Heart left ventricle (tissue), 16 donors: ENCODE measurements at regions not wholly inside any gene's neighbourhood (a gene's known extent, or its start where the extent isn't known, plus 50 kb on each side); places are given as distances from the start of the nearest gene placed in this dataset.
"Not testable (repeated sequence)": the region's sequence is repeated elsewhere in the genome, so short reads cannot be mapped to it uniquely, and the experiment has no call there.

Experiments
- ATAC-seq, 4 donors: fragments of 200-7000 bp; cut with Tn5 transposase; one replicate each; pipeline ENCODE4 v1.9.1; 2020 to 2022; ENCODE audit warnings: moderate library complexity in 4 of 4, mild to moderate bottlenecking in 3 of 4, moderate number of reproducible peaks in 1 of 4
- DNase-seq, 5 donors: peaks; one replicate each; pipeline ENCODE4 v3.0.0-alpha.2; 2020
- H3K27ac ChIP-seq, 12 donors: fragments of 200-600 bp; sonication (generic) in 4 of 12; one replicate each; pipeline versions ENCODE4 v1.5.0 to v1.8.0; 2016 to 2022; ENCODE audit warnings: mild to moderate bottlenecking in 2 of 12
- H3K27me3 ChIP-seq, 9 donors: fragments of 200-600 bp; sonication (generic) in 2 of 9; one replicate each; pipeline versions ENCODE4 v1.5.1 to v1.8.0; 2016 to 2022; ENCODE audit warnings: mild to moderate bottlenecking in 3 of 9
- H3K36me3 ChIP-seq, 9 donors: fragments of 200-600 bp; sonication (generic) in 2 of 9; one replicate each; pipeline versions ENCODE4 v1.5.0 to v1.8.0; 2018 to 2022; ENCODE audit warnings: mild to moderate bottlenecking in 2 of 9
- H3K4me1 ChIP-seq, 12 donors: fragments of 200-600 bp; sonication (generic) in 4 of 12; one replicate each; pipeline versions ENCODE4 v1.5.0 to v1.8.0; 2016 to 2022; ENCODE audit warnings: mild to moderate bottlenecking in 3 of 12
- H3K4me3 ChIP-seq, 12 donors: fragments of 200-600 bp; sonication (generic) in 4 of 12; one replicate each; pipeline versions ENCODE4 v1.5.0 to v1.8.0; 2017 to 2022; ENCODE audit warnings: mild to moderate bottlenecking in 9 of 12, moderate library complexity in 4 of 12
- H3K9me3 ChIP-seq, 12 donors: fragments of 200-600 bp; sonication (generic) in 4 of 12; one replicate each; pipeline versions ENCODE4 v1.5.0 to v1.8.0; 2016 to 2022; ENCODE audit warnings: mild to moderate bottlenecking in 1 of 12
- POLR2A ChIP-seq, 2 donors: fragments of 450-650 bp; IDR thresholded peaks; one replicate each; pipeline ENCODE4 v1.6.1; 2017; ENCODE audit warnings: antibody characterized with exemption in 2 of 2, mild to moderate bottlenecking in 2 of 2, moderate library complexity in 2 of 2
- WGBS, 4 donors: extraction: QIAGEN DNeasy Blood & Tissue Kit in 2 of 4; methylation state at CpG; one replicate each; pipeline versions ENCODE4 v1.1.5 to v1.1.7; 2013 to 2018; 5-methylcytosine and 5-hydroxymethylcytosine counted together
- intact Hi-C, 10 donors: fragments of 100-400 bp; cut with DNase I; formaldehyde crosslinking; loops; one replicate each; pipeline versions ENCODE4 v1.11.1 to v1.14.2; 2022
- TF ChIP-seq, protein P1 (sequence below), 12 donors: fragments of 200-600 bp; sonication (generic) in 4 of 12; IDR thresholded peaks; one replicate each; pipeline versions ENCODE4 v1.5.0 to v1.8.0; 2018 to 2022; ENCODE audit warnings: antibody characterized with exemption in 12 of 12, mild to moderate bottlenecking in 5 of 12
- donor health status: ischemic (EF 13 %, LVEDD 7.1; RV severe dilation, severe dysfunction).
- donor health status: healthy with polysubstance abuse.
- donor health status: DM: no; HTN: yes; CAD: no.
- donor health status: DM: no; HTN: no; CAD: no.
- donor health status: ischemic (EF 25% LVEDD 6.9; RV normal size, moderate dysfunction).
- donor health status: ischemic (EF 25% LVEDD 5.7; RV mildly dilated, moderate dysfunction).
- donor health status: healthy.
- donor health status: DM: yes; HTN: yes; CAD: no.
- donor health status: ischemic (EF 35%, LVEDD 5.7; RV mildly dilated, moderate dysfunction).
- donor health status: nonischemic (EF 11% LVEDD 7.7; RV severe dilation, severe dysfunction).
- donor health status: DM: yes; HTN: yes; CAD: no.
- donor health status: PGD.
- donor health status: ischemic (EF 29% LVEDD 5.4; RV normal size, mild dysfunction).
- donor health status: nonischemic (EF 23%, LVEDD 6.1; RV moderate dilation, normal function).

DNA sequence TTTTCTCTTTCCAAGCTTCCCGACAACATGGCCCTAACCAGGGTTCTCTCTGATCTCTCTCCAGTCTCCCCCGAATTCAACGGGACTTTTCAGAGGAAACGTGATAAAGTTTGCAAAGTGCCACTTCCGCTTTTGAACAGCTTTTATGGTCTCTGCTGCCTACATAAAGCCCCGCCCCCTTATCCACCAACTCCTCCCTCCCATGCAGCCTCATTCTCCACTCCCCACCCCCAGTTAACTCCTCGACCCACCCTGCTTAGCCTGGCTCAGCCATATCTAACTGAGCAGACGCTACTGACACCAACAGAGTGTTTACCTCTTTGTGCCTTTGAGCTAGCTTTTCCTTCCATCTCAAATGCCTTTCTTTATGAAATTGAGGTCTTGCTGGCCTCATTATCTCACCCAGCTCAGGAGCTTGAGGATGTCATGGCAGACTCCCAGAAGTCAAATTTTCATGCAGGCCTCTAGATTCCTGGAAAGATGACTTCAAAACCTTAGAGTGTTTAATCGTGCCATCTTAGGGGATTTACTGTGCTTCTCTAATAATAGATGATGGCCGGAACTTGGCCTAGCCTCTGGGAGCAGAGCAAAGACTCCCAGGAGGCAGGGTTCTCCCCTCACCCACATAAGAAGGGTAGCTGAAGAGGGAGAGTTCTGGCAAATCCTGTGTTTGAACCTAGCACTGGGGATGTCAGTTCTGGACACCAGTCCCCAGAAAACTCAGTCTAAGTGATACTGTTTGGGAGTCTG lies 606.0 kb downstream of the BCOR start:
- H3K27ac ChIP-seq, result no peak overlapping the region
- intact Hi-C loops, result no loop called here
- H3K36me3 ChIP-seq, result no peaks in the 10 kb centered on the region
- no peak overlapping the region for H3K4me3 ChIP-seq
- peak in 1 of 4 donors; percentile 42 for ATAC-seq
- no peak for DNase-seq
- 63 to 72% (median 66%) methylated on average over 10 of the region's 10 CpGs for WGBS, 4 donors
- peaks cover 0 to 18% (median 0%) of the 10 kb centered on the region in 12 donors for H3K4me1 ChIP-seq
- H3K9me3 ChIP-seq, result no peaks in the 10 kb centered on the region
- H3K27me3 ChIP-seq, result peaks cover 0 to 11% (median 0%) of the 10 kb centered on the region in 9 donors
- no peak for TF ChIP-seq POLR2A (IDR thresholded peaks at IDR 0.05)
- TF ChIP-seq, protein P1, sequence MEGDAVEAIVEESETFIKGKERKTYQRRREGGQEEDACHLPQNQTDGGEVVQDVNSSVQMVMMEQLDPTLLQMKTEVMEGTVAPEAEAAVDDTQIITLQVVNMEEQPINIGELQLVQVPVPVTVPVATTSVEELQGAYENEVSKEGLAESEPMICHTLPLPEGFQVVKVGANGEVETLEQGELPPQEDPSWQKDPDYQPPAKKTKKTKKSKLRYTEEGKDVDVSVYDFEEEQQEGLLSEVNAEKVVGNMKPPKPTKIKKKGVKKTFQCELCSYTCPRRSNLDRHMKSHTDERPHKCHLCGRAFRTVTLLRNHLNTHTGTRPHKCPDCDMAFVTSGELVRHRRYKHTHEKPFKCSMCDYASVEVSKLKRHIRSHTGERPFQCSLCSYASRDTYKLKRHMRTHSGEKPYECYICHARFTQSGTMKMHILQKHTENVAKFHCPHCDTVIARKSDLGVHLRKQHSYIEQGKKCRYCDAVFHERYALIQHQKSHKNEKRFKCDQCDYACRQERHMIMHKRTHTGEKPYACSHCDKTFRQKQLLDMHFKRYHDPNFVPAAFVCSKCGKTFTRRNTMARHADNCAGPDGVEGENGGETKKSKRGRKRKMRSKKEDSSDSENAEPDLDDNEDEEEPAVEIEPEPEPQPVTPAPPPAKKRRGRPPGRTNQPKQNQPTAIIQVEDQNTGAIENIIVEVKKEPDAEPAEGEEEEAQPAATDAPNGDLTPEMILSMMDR (IDR thresholded peaks at IDR 0.05), result no peak

DNA sequence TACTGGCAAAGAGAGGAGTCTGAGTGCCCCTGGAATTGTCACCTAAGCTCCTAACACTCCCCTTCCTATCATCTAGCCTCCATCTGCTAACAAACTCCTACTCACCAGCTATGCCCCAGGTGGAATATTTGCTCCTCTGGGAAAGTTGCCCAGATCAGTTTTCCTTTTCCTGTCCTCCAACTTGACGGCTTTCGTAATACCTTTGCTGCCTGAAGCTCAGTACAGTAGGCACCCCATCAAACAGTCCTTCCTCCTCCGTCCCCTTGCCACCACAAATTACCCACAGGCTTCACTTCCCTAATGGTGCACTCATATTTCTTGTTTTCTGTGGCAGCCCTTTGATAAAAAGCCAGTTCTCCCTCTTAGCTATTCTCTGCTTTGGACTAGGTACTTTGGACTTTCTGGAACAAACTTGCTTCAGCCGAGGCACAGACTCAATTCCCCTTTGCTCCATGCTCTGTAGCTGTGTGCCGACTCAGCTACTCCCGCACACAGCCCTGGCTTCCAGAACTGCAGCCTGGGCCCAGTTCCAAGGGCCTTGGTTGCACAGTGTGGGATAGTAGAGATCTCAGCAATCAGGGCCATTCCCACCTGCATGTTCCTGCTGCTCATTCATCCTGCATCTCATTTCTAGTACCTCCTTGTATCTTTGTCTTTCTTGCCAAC lies 605.1 kb downstream of the BCOR start:
- no peak for TF ChIP-seq POLR2A (IDR thresholded peaks at IDR 0.05)
- TF ChIP-seq, protein P1 (IDR thresholded peaks at IDR 0.05), result no peak
- Histone ChIP-seq H3K4me3 (no peak overlapping the region), H3K27me3 (peaks cover 0 to 11% (median 0%) of the 10 kb centered on the region in 9 donors), H3K27ac (no peak overlapping the region), H3K36me3 (no peaks in the 10 kb centered on the region), H3K4me1 (peaks cover 0 to 18% (median 0%) of the 10 kb centered on the region in 12 donors), H3K9me3 (no peaks in the 10 kb centered on the region)
- WGBS, 4 donors, result 59 to 66% (median 62%) methylated on average over 6 of the region's 6 CpGs
- DNase-seq (no peak), ATAC-seq (peak in 3 of 4 donors; percentile 30 to 56 (median 54))
- intact Hi-C loops, result no loop called here

DNA sequence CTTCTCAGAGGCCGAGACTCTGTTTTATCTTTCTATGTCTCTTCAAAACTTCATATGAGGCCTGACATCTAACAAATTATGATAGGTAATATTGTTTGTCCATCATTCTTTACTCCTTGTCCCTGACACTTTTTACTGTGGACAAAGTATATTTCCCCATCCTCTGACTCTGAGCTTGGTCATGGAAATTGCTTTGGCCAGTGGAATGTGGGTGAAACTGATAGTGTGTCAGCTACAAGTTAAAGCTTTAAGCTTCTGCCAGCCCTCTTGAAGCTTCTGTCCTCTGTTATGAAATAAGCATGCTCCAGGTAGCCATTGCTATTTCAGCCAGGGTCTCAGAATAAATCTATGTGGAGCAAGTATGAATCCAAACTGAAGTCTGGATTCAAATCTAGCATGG lies 604.6 kb downstream of the BCOR start:
- Histone ChIP-seq H3K27ac (no peak overlapping the region), H3K27me3 (peaks cover 0 to 13% (median 0%) of the 10 kb centered on the region in 9 donors), H3K4me3 (no peak overlapping the region), H3K36me3 (no peaks in the 10 kb centered on the region), H3K4me1 (peaks cover 0 to 18% (median 0%) of the 10 kb centered on the region in 12 donors), H3K9me3 (no peaks in the 10 kb centered on the region)
- WGBS, 4 donors, result 70 to 94% (median 84%) methylated on average over 1 of the region's 1 CpG
- intact Hi-C loops, result no loop called here
- DNase-seq (no peak), ATAC-seq (no peak)
- TF ChIP-seq, protein P1 (IDR thresholded peaks at IDR 0.05), result no peak
- TF ChIP-seq POLR2A (IDR thresholded peaks at IDR 0.05), result no peak

DNA sequence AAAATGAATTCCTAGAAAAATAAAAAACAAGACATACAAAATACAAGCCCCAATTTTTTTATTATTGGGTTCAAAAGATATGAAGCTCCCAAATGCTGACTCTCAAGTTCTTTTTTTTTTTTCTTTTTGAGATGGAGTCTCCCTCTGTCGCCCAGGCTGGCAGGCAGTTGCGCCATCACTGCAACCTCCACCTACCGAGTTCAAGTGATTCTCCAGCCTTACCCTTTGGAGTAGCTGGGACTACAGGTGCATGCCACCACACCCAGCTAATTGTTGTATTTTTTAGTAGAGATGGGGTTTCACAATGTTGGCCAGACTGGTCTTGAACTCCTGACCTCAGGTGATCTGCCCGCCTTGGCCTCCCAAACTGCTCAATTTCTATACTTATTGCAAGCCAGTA lies 600.6 kb downstream of the BCOR start:
- not testable (repeated sequence) for ATAC-seq, H3K36me3 ChIP-seq
- WGBS, 4 donors, result 81 to 95% (median 92%) methylated on average over 4 of the region's 4 CpGs

More for the DNA sequence above, 600.6 kb downstream of the BCOR start:
- H3K9me3 ChIP-seq, H3K4me1 ChIP-seq, DNase-seq, H3K4me3 ChIP-seq, H3K27ac ChIP-seq, intact Hi-C loops: not testable (repeated sequence)
- peaks cover 0 to 21% (median 0%) of the 10 kb centered on the region in 9 donors for H3K27me3 ChIP-seq
